ENCODE measurements at regions not wholly inside any gene's neighbourhood (a gene's known extent, or its start where the extent isn't known, plus 50 kb on each side); places are given as distances from the start of the nearest gene placed in this dataset.
A peak's percentile ranks its signal among the peaks of the same experiment; 100 is the strongest.

DNA sequence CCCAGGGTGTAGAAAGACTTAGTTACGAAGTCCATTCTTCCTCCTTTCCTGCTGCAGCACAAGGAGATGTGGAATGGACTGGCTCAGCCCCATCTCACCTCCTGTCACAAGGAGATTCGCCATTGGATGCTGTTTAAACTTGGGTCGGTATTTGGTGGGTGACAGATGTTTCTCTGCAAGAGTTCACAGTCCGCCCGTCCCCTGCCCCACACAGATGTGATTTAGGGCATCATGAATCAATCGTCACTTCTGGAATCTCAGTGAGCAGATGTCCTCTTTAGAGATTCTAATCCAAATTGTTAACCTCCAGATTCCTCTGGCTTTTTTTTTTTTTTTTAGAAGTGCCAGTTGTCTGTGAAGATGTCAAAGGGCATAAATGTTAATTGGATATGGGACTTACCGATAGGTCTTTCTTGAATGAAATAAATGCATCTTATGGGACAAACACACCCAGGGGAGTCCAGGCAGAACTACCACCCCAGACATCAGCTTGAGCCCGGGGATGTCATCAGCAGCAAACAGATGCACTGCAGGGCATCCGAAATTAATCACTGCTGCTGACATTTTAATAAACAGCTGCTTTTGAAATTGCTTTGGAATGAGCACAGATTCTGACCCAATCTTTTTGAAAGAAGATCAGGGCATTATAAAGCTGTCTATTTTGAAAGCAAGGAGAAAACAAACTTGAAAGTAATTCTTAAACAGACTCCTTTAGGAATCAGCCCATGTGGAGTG is 117.6 kb upstream of the CDH4 start:
- TF ChIP-seq, protein P1, sequence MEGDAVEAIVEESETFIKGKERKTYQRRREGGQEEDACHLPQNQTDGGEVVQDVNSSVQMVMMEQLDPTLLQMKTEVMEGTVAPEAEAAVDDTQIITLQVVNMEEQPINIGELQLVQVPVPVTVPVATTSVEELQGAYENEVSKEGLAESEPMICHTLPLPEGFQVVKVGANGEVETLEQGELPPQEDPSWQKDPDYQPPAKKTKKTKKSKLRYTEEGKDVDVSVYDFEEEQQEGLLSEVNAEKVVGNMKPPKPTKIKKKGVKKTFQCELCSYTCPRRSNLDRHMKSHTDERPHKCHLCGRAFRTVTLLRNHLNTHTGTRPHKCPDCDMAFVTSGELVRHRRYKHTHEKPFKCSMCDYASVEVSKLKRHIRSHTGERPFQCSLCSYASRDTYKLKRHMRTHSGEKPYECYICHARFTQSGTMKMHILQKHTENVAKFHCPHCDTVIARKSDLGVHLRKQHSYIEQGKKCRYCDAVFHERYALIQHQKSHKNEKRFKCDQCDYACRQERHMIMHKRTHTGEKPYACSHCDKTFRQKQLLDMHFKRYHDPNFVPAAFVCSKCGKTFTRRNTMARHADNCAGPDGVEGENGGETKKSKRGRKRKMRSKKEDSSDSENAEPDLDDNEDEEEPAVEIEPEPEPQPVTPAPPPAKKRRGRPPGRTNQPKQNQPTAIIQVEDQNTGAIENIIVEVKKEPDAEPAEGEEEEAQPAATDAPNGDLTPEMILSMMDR (conservative IDR thresholded peaks at IDR 0.05; ENCODE audit: low read length) = no peak
- no peak for DNase-seq (ENCODE audit: low read depth)

DNA sequence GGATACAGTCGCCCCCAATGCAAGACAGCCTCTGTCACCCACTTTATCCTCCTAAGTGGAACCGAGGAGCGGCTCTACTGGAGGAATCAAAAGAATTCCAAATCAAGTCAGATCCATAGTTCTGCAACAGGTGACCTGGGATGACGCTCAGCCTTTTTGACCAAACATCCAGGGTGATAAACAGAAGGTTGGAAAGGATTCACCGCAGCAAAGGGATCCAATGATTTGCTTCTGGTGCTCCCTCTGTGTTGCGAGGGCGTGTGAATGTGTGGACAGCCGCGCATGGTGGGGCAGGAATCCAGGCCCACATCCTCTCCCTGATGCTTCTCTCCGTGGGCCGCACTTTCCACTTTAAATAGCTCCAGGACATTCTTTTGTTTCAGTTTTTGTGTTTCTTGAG is 116.8 kb upstream of the CDH4 start:
- no peak overlapping the region for H3K4me3 ChIP-seq (ENCODE audit: low read length)
- TF ChIP-seq, protein P1 (conservative IDR thresholded peaks at IDR 0.05; ENCODE audit: low read length) = no peak
- DNase-seq (ENCODE audit: low read depth) = peak; percentile 13

More for the DNA sequence above, 117.6 kb upstream of the CDH4 start:
- H3K4me3 ChIP-seq (ENCODE audit: low read length) = no peak overlapping the region

DNA sequence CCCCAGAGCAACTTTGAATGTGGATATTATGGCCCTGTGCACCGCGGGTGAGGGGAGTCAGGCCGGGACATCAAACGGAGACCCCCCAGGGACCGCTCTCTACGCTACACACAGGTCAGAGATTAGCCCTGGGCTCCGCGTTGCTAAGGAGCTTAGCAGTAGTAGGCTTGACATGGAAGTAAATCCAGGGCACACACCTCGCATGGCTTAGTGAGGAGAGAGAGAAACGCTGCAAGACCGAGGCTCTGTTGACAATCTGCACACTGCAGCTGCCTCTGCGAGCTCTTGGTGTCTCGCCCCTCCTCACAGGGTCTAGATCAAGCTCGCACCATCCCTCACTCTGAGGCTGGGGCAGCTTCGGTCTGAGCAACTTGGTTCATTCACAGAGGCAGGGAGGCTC is 116.1 kb upstream of the CDH4 start:
- TF ChIP-seq, protein P1 (conservative IDR thresholded peaks at IDR 0.05; ENCODE audit: low read length) = no peak
- DNase-seq (ENCODE audit: low read depth) = no peak
- H3K4me3 ChIP-seq (ENCODE audit: low read length) = no peak overlapping the region

DNA sequence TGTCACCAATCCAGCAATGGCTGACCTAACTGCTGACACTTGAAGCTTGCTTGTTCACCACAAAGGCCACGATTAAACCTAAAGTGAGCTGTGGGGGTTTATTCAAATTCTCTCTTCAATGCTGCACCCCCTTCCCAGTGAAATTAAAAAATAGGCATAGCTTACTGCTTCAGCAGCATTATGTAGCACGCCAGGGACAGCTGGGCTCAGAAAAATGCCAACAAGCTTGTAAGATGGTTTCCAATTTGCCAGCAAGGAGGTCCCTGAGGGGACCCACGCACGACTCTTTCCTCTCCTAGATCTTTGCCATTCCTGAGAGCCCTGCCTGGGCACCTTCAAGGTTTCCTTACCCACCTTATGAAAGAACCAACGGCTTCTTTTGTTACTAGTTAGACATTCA is 113.5 kb upstream of the CDH4 start:
- TF ChIP-seq, protein P1 (conservative IDR thresholded peaks at IDR 0.05; ENCODE audit: low read length) = no peak
- H3K4me3 ChIP-seq (ENCODE audit: low read length) = no peak overlapping the region
- no peak for DNase-seq (ENCODE audit: low read depth)

DNA sequence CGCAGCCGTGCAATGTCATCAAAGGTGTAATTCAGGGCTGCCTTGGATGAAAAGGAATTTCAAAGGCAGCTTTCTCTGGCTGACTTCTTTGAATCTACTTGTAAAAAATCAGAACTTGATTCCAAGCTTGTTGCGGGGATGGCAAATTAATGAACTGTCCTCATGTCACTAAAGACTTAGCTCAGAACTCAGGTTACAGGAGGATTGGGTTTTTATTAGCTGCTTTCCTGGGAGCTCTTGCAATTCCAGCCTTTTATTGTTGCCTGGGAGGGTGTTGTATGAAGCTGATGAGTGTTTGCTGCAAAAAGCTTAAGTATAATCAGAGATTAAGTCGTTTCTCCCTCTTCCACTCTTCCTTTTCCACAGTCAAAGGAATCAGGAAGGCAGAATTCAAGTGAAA is 113.0 kb upstream of the CDH4 start:
- TF ChIP-seq, protein P1 (conservative IDR thresholded peaks at IDR 0.05; ENCODE audit: low read length) = no peak
- no peak overlapping the region for H3K4me3 ChIP-seq (ENCODE audit: low read length)
- no peak for DNase-seq (ENCODE audit: low read depth)

DNA sequence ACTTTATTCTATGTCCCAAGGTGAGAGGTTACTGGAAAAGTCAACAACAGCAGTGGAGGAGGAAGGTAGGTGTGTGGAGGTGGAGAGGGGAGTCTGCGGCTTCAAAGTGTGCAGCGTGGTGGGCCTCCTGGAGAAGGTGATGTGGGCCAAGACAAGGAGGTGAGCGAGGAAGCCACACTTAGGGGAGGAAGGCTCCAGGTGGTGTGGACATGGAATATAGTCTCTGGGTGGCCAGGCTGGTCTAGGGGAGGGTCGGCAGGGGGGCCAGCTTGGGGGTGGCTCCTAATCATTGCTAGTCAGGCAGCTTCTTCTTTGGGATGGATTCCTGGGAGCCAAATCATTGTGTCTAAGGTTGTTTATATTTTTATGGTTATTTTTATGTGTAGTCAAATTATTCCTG is 111.5 kb upstream of the CDH4 start:
- no peak for DNase-seq (ENCODE audit: low read depth)
- TF ChIP-seq, protein P1 (conservative IDR thresholded peaks at IDR 0.05; ENCODE audit: low read length) = no peak
- H3K4me3 ChIP-seq (ENCODE audit: low read length) = no peak overlapping the region

DNA sequence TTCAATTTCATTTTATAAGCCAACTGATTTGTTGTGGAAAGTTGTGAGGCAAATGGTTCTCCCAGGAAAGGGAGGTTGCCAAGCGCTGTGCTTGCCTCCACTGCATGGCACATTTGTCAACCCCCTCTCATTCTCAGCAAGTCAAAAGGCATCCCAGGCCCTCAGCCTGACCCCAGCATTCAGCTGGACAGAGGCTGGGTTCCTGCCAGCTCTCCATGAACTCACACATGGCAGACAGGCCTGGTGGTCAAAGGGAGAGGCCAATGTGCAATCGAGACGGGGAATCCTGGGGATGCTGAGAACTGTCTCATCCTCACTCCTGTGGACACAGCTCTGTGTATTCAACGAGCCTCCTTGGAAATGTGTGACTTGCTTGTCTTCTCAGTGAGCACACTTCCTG is 106.0 kb upstream of the CDH4 start:
- no peak overlapping the region for H3K4me3 ChIP-seq (ENCODE audit: low read length)
- TF ChIP-seq, protein P1 (conservative IDR thresholded peaks at IDR 0.05; ENCODE audit: low read length) = no peak
- DNase-seq (ENCODE audit: low read depth) = peak; percentile 27

Data from AG10803 (cell line).